Upper lobe of left lung (tissue), 4 donors: ENCODE measurements at regions not wholly inside any gene's neighbourhood (a gene's known extent, or its start where the extent isn't known, plus 50 kb on each side); places are given as distances from the start of the nearest gene placed in this dataset.

ENCODE experiments used
- EP300 ChIP-seq, 4 donors: sonication (generic); formaldehyde crosslinking; IDR thresholded peaks; one replicate each; pipeline ENCODE4 v1.5.1; 2017; ENCODE audit warnings: antibody characterized with exemption in 4 of 4, control low read depth in 2 of 4
- POLR2A ChIP-seq, 4 donors: fragments of 450-650 bp; IDR thresholded peaks; one replicate each; pipeline ENCODE4 v1.5.1; 2016 to 2017; ENCODE audit warnings: antibody characterized with exemption in 4 of 4, mild to moderate bottlenecking in 2 of 4
- POLR2AphosphoS5 ChIP-seq, 2 donors: sonication (generic); formaldehyde crosslinking; IDR thresholded peaks; one replicate each; pipeline ENCODE4 v1.5.1; 2017; ENCODE audit warnings: antibody characterized with exemption in 2 of 2
- TF ChIP-seq, protein P1 (sequence below), 6 experiments: fragments of 450-650 bp in 4 of 6; fragments of 200-600 bp in 2 of 6; sonication (generic) in 2 of 6; IDR thresholded peaks; one replicate each; pipeline ENCODE4 v1.5.1; 2016 to 2019; ENCODE audit warnings: antibody characterized with exemption in 6 of 6

DNA sequence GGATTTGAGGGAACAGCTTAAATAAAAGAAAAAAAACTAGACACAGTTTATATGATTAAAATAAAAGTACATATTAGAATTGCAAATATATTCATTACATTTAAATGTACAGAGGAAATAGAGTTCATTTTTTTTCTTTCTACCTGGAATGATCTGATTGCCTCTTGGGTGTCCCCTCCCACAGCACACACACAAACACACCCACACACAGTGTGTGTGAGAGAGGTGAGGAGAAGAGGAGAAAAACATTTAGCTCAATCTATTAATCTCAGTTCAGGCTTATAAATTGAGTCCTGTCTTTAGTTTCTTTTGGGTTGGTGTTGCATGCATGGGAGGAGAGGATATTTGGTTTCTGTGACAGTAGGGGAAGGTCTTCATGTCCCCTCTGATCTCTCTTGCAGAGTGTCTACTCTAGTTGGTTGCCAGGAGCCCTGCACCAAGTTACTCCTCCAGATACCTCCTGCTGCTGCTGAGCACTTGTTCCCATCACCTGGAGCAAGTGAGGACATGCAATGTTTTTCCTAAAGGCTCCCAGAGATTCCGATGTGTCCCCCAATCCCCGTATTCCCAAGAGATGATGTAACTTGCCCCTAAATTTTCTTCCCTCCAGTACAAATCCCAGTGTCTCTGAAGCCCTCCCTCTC lies 50.8 kb upstream of the REG3A start:
- no peak for TF ChIP-seq POLR2AphosphoS5 (IDR thresholded peaks at IDR 0.05)
- TF ChIP-seq, protein P1, sequence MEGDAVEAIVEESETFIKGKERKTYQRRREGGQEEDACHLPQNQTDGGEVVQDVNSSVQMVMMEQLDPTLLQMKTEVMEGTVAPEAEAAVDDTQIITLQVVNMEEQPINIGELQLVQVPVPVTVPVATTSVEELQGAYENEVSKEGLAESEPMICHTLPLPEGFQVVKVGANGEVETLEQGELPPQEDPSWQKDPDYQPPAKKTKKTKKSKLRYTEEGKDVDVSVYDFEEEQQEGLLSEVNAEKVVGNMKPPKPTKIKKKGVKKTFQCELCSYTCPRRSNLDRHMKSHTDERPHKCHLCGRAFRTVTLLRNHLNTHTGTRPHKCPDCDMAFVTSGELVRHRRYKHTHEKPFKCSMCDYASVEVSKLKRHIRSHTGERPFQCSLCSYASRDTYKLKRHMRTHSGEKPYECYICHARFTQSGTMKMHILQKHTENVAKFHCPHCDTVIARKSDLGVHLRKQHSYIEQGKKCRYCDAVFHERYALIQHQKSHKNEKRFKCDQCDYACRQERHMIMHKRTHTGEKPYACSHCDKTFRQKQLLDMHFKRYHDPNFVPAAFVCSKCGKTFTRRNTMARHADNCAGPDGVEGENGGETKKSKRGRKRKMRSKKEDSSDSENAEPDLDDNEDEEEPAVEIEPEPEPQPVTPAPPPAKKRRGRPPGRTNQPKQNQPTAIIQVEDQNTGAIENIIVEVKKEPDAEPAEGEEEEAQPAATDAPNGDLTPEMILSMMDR (IDR thresholded peaks at IDR 0.05): no peak
- no peak for TF ChIP-seq POLR2A (IDR thresholded peaks at IDR 0.05)
- TF ChIP-seq EP300 (IDR thresholded peaks at IDR 0.05): no peak
